Esophagus squamous epithelium (tissue), 4 donors: ENCODE measurements at regions not wholly inside any gene's neighbourhood (a gene's known extent, or its start where the extent isn't known, plus 50 kb on each side); places are given as distances from the start of the nearest gene placed in this dataset.

ENCODE experiments used
- CTCF ChIP-seq, 6 experiments: fragments of 450-650 bp in 4 of 6; fragments of 200-600 bp in 2 of 6; sonication (generic) in 2 of 6; IDR thresholded peaks; one replicate each; pipeline ENCODE4 v1.5.1; 2016 to 2019; ENCODE audit warnings: antibody characterized with exemption in 6 of 6, mild to moderate bottlenecking in 4 of 6, moderate library complexity in 4 of 6
- POLR2A ChIP-seq, 4 donors: fragments of 450-650 bp; IDR thresholded peaks; one replicate each; pipeline ENCODE4 v1.6.1; 2017; ENCODE audit warnings: antibody characterized with exemption in 4 of 4, mild to moderate bottlenecking in 4 of 4, moderate library complexity in 3 of 4

DNA sequence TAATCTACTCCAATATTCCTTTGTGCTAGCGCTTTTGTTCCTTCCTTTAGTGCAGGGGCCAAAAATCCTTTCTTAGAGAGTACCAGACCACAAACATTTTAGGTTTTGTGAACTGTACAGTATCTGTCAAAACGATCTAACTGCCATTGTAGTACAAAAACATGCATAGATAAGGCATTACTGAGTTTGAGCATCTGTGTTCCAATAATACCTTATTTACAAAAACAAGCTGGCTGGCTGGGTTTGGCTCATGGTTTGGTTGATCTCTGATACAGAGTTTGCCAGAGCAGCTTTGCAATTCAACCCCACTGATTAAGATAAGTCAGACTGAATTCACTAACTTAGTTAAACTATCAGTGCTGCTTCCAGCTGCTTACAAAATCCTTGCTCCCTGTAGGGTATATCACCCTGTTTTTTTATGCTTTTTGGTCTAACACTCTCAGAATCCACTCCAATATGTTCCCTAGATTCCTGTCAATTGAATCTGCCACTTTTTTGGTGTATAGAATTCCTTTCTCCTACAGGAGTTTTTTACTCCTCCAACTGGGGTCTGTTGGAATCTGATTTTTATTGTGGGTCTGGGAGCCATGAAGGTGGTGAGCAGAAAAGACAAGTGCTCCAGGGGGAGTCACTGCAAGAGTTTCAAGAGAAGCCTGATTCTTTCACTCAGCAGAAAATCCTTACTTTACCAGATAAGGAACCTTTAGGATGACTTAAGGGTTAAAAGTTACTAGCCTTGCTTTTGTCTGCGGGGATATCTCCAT is 1399.4 kb downstream of the EFNB2 start:
- TF ChIP-seq CTCF (IDR thresholded peaks at IDR 0.05) (no peak), POLR2A (IDR thresholded peaks at IDR 0.05) (no peak)
